ENCODE measurements at regions not wholly inside any gene's neighbourhood (a gene's known extent, or its start where the extent isn't known, plus 50 kb on each side); places are given as distances from the start of the nearest gene placed in this dataset.

- no peak for TF ChIP-seq CTCF (IDR thresholded peaks at IDR 0.05)
Measured at GRCh38 chr1:70616946-70617345, 205.9 kb downstream of the CTH start.

GRCh38 chr1:70617728-70618127 lies 206.7 kb downstream of the CTH start:
- TF ChIP-seq CTCF (IDR thresholded peaks at IDR 0.05): no peak

- no peak for TF ChIP-seq CTCF (IDR thresholded peaks at IDR 0.05)
Measured at GRCh38 chr1:70627910-70628309, 216.8 kb downstream of the CTH start.

GRCh38 chr1:70628973-70629372 lies 217.9 kb downstream of the CTH start:
- no peak for TF ChIP-seq CTCF (IDR thresholded peaks at IDR 0.05)

GRCh38 chr1:70633004-70633403 lies 221.9 kb downstream of the CTH start:
- TF ChIP-seq CTCF (IDR thresholded peaks at IDR 0.05): no peak

GRCh38 chr1:70635868-70636267 lies 224.8 kb downstream of the CTH start:
- TF ChIP-seq CTCF (IDR thresholded peaks at IDR 0.05): no peak

- no peak for TF ChIP-seq CTCF (IDR thresholded peaks at IDR 0.05)
Measured at GRCh38 chr1:70641868-70642267, 230.8 kb downstream of the CTH start.

GRCh38 chr1:70656361-70656760 lies 245.3 kb downstream of the CTH start:
- no peak for TF ChIP-seq CTCF (IDR thresholded peaks at IDR 0.05)

All from LNCAP (cell line).